Activated T-cell treated with anti-CD3 and anti-CD28 coated beads, Interleukin-2, amount 50 U/mL, for 24 hours (primary cell): ENCODE measurements at regions not wholly inside any gene's neighbourhood (a gene's known extent, or its start where the extent isn't known, plus 50 kb on each side); places are given as distances from the start of the nearest gene placed in this dataset.
"Not testable (repeated sequence)": the region's sequence is repeated elsewhere in the genome, so short reads cannot be mapped to it uniquely, and the experiment has no call there.

Experiments used
- DNase-seq: peaks from one replicate; pipeline ENCODE4 v3.0.0-alpha.2; 2020
- H3K27ac Mint-ChIP-seq: 2 replicates; pipeline ENCODE4 v1.8.0; 2020; ENCODE audit warnings: mild to moderate bottlenecking, mixed read lengths
- H3K27me3 Mint-ChIP-seq: 2 replicates; pipeline ENCODE4 v1.8.0; 2020; ENCODE audit warnings: mixed read lengths
- H3K36me3 Mint-ChIP-seq: 2 replicates; pipeline ENCODE4 v1.8.0; 2020; ENCODE audit warnings: low read depth, mixed read lengths
- H3K4me1 Mint-ChIP-seq: 2 replicates; pipeline ENCODE4 v1.8.0; 2020; ENCODE audit warnings: low read depth, mixed read lengths
- H3K4me3 Mint-ChIP-seq: 2 replicates; pipeline ENCODE4 v1.8.0; 2020; ENCODE audit warnings: mild to moderate bottlenecking, moderate library complexity, mixed read lengths
- H3K9me3 Mint-ChIP-seq: 2 replicates; pipeline ENCODE4 v1.8.0; 2020; ENCODE audit warnings: mixed read lengths

- no peak overlapping the region for H3K27ac Mint-ChIP-seq
- no peaks in the 10 kb centered on the region for H3K27me3 Mint-ChIP-seq
- DNase-seq: no peak
- H3K4me1 Mint-ChIP-seq: peaks cover 5% of the 10 kb centered on the region
- peaks cover 18% of the 10 kb centered on the region for H3K36me3 Mint-ChIP-seq
- H3K9me3 Mint-ChIP-seq: no peaks in the 10 kb centered on the region
- H3K4me3 Mint-ChIP-seq: no peak overlapping the region
Measured at GRCh38 chr1:119226913-119227312, 86.5 kb upstream of the WARS2 start.

- Mint-ChIP-seq H3K4me3 (no peak overlapping the region), H3K4me1 (peaks cover 3% of the 10 kb centered on the region), H3K27me3 (no peaks in the 10 kb centered on the region), H3K36me3 (peaks cover 14% of the 10 kb centered on the region), H3K27ac (no peak overlapping the region), H3K9me3 (no peaks in the 10 kb centered on the region)
- DNase-seq: no peak
Measured at GRCh38 chr1:119227456-119227855, 87.0 kb upstream of the WARS2 start.

- Mint-ChIP-seq H3K4me1 (peaks cover 3% of the 10 kb centered on the region), H3K27me3 (no peaks in the 10 kb centered on the region), H3K9me3 (no peaks in the 10 kb centered on the region), H3K27ac (no peak overlapping the region), H3K36me3 (peaks cover 8% of the 10 kb centered on the region), H3K4me3 (no peak overlapping the region)
- no peak for DNase-seq
Measured at GRCh38 chr1:119228335-119229080, 88.1 kb upstream of the WARS2 start.

GRCh38 chr1:119235120-119235519 is 94.7 kb upstream of the WARS2 start:
- Mint-ChIP-seq H3K27ac (no peak overlapping the region), H3K4me3 (no peak overlapping the region), H3K27me3 (no peaks in the 10 kb centered on the region), H3K9me3 (no peaks in the 10 kb centered on the region), H3K4me1 (no peaks in the 10 kb centered on the region), H3K36me3 (peaks cover 20% of the 10 kb centered on the region)
- no peak for DNase-seq

GRCh38 chr1:119245881-119246280 is 105.4 kb upstream of the WARS2 start:
- no peaks in the 10 kb centered on the region for H3K36me3 Mint-ChIP-seq
- DNase-seq: no peak
- no peak overlapping the region for H3K4me3 Mint-ChIP-seq
- no peaks in the 10 kb centered on the region for H3K9me3 Mint-ChIP-seq
- H3K27me3 Mint-ChIP-seq: no peaks in the 10 kb centered on the region
- H3K4me1 Mint-ChIP-seq: no peaks in the 10 kb centered on the region
- no peak overlapping the region for H3K27ac Mint-ChIP-seq

GRCh38 chr1:119249283-119249682 is 108.8 kb upstream of the WARS2 start:
- H3K4me1 Mint-ChIP-seq: no peaks in the 10 kb centered on the region

GRCh38 chr1:119250299-119250698 is 109.8 kb upstream of the WARS2 start:
- Mint-ChIP-seq H3K27me3 (no peaks in the 10 kb centered on the region), H3K9me3 (no peaks in the 10 kb centered on the region), H3K36me3 (no peaks in the 10 kb centered on the region), H3K4me3 (no peak overlapping the region), H3K27ac (no peak overlapping the region), H3K4me1 (no peaks in the 10 kb centered on the region)
- DNase-seq: no peak

More at GRCh38 chr1:119249283-119249682, 108.8 kb upstream of the WARS2 start:
- DNase-seq: no peak
- H3K9me3 Mint-ChIP-seq: no peaks in the 10 kb centered on the region
- H3K36me3 Mint-ChIP-seq: no peaks in the 10 kb centered on the region
- H3K27me3 Mint-ChIP-seq: no peaks in the 10 kb centered on the region
- H3K4me3 Mint-ChIP-seq: no peak overlapping the region
- H3K27ac Mint-ChIP-seq: no peak overlapping the region

- DNase-seq: no peak
- H3K4me1 Mint-ChIP-seq: no peaks in the 10 kb centered on the region
- H3K36me3 Mint-ChIP-seq: no peaks in the 10 kb centered on the region
- H3K9me3 Mint-ChIP-seq: no peaks in the 10 kb centered on the region
- no peaks in the 10 kb centered on the region for H3K27me3 Mint-ChIP-seq
- no peak overlapping the region for H3K27ac Mint-ChIP-seq
- H3K4me3 Mint-ChIP-seq: no peak overlapping the region
Measured at GRCh38 chr1:119251751-119252150, 111.3 kb upstream of the WARS2 start.

- Mint-ChIP-seq H3K9me3 (peaks cover 5% of the 10 kb centered on the region), H3K4me1 (no peaks in the 10 kb centered on the region), H3K4me3 (no peak overlapping the region), H3K36me3 (no peaks in the 10 kb centered on the region), H3K27me3 (no peaks in the 10 kb centered on the region), H3K27ac (no peak overlapping the region)
- DNase-seq: no peak
Measured at GRCh38 chr1:119253366-119253765, 112.9 kb upstream of the WARS2 start.

GRCh38 chr1:119254067-119254720 is 113.7 kb upstream of the WARS2 start:
- H3K4me1 Mint-ChIP-seq: no peaks in the 10 kb centered on the region
- H3K9me3 Mint-ChIP-seq: peaks cover 5% of the 10 kb centered on the region
- H3K27ac Mint-ChIP-seq: no peak overlapping the region
- H3K4me3 Mint-ChIP-seq: no peak overlapping the region
- no peak for DNase-seq
- H3K36me3 Mint-ChIP-seq: no peaks in the 10 kb centered on the region
- no peaks in the 10 kb centered on the region for H3K27me3 Mint-ChIP-seq

GRCh38 chr1:119256089-119256488 is 112.5 kb upstream of the HAO2 start:
- not testable (repeated sequence) for H3K27ac Mint-ChIP-seq, H3K4me1 Mint-ChIP-seq, H3K36me3 Mint-ChIP-seq, H3K9me3 Mint-ChIP-seq, H3K27me3 Mint-ChIP-seq, H3K4me3 Mint-ChIP-seq, DNase-seq

- no peaks in the 10 kb centered on the region for H3K27me3 Mint-ChIP-seq
- H3K9me3 Mint-ChIP-seq: peaks cover 5% of the 10 kb centered on the region
- no peaks in the 10 kb centered on the region for H3K36me3 Mint-ChIP-seq
- no peaks in the 10 kb centered on the region for H3K4me1 Mint-ChIP-seq
- DNase-seq: no peak
- no peak overlapping the region for H3K27ac Mint-ChIP-seq
- no peak overlapping the region for H3K4me3 Mint-ChIP-seq
Measured at GRCh38 chr1:119260506-119260905, 108.1 kb upstream of the HAO2 start.

- DNase-seq: no peak
- Mint-ChIP-seq H3K4me1 (peaks cover 2% of the 10 kb centered on the region), H3K36me3 (no peaks in the 10 kb centered on the region), H3K4me3 (no peak overlapping the region), H3K27ac (no peak overlapping the region), H3K9me3 (no peaks in the 10 kb centered on the region), H3K27me3 (peaks cover 14% of the 10 kb centered on the region)
Measured at GRCh38 chr1:119266386-119266785, 102.2 kb upstream of the HAO2 start.

- Mint-ChIP-seq H3K27ac (no peak overlapping the region), H3K4me1 (peaks cover 2% of the 10 kb centered on the region), H3K4me3 (no peak overlapping the region), H3K27me3 (peaks cover 14% of the 10 kb centered on the region), H3K9me3 (no peaks in the 10 kb centered on the region), H3K36me3 (no peaks in the 10 kb centered on the region)
- no peak for DNase-seq
Measured at GRCh38 chr1:119266858-119267257, 101.7 kb upstream of the HAO2 start.

GRCh38 chr1:119267288-119267687 is 101.3 kb upstream of the HAO2 start:
- not testable (repeated sequence) for H3K4me1 Mint-ChIP-seq, H3K27ac Mint-ChIP-seq, DNase-seq, H3K4me3 Mint-ChIP-seq, H3K9me3 Mint-ChIP-seq, H3K36me3 Mint-ChIP-seq
- H3K27me3 Mint-ChIP-seq: peaks cover 14% of the 10 kb centered on the region
